Keratinocyte (primary cell): ENCODE measurements at regions not wholly inside any gene's neighbourhood (a gene's known extent, or its start where the extent isn't known, plus 50 kb on each side); places are given as distances from the start of the nearest gene placed in this dataset.

Source experiments
- DNase-seq: peaks from one replicate; pipeline ENCODE4 v3.0.0-alpha.2; 2011; ENCODE audit warnings: low read depth, missing footprints, low spot score
- FAIRE-seq: peaks from 2 replicates; lab custom pipeline; 2011; peaks lifted over from hg19 to GRCh38; lab: Jason Lieb, UNC
- H2AFZ ChIP-seq: 2 replicates; pipeline ENCODE4 v1.6.0; 2012; ENCODE audit warnings: low read length, control low read depth, inconsistent platforms; ENCODE audit not compliant: control insufficient read depth
- H3K27ac ChIP-seq: 2 replicates; pipeline ENCODE4 v1.5.1; 2011; ENCODE audit warnings: low read length; ENCODE audit not compliant: control insufficient read depth, insufficient read depth
- H3K27me3 ChIP-seq: 3 replicates; pipeline ENCODE4 v1.6.0; 2011; ENCODE audit warnings: low read length; ENCODE audit not compliant: control insufficient read depth, insufficient read depth; ENCODE audit errors: extremely low read depth
- H3K36me3 ChIP-seq, 2 experiments: 2 replicates in 1 of 2; 3 replicates in 1 of 2; pipeline ENCODE4 v1.5.1; 2011; ENCODE audit warnings: low read length in 2 of 2, mild to moderate bottlenecking in 1 of 2; ENCODE audit not compliant: control insufficient read depth in 2 of 2, insufficient read depth in 2 of 2; ENCODE audit errors: extremely low read depth in 1 of 2
- H3K4me1 ChIP-seq: 3 replicates; pipeline ENCODE4 v1.5.1; 2011; ENCODE audit warnings: low read length; ENCODE audit not compliant: control insufficient read depth, insufficient read depth; ENCODE audit errors: extremely low read depth
- H3K4me2 ChIP-seq: 3 replicates; pipeline ENCODE4 v1.6.0; 2011; ENCODE audit warnings: low read depth, low read length; ENCODE audit not compliant: control insufficient read depth, insufficient read depth; ENCODE audit errors: extremely low read depth
- H3K4me3 ChIP-seq, 3 experiments: fragments of 200-600 bp in 1 of 3; sonication (generic) in 1 of 3; 2 replicates in 2 of 3; 3 replicates in 1 of 3; pipeline ENCODE4 v1.5.1; 2011 to 2016; ENCODE audit warnings: low read length in 3 of 3, mild to moderate bottlenecking in 3 of 3, control low read depth in 2 of 3, inconsistent platforms in 1 of 3, low read depth in 1 of 3, mixed read lengths in 1 of 3, mixed run types in 1 of 3, moderate library complexity in 1 of 3; ENCODE audit not compliant: control insufficient read depth in 2 of 3, insufficient read depth in 2 of 3; ENCODE audit errors: extremely low read depth in 1 of 3
- H3K79me2 ChIP-seq: 2 replicates; pipeline ENCODE4 v1.6.0; 2012; ENCODE audit warnings: low read length; ENCODE audit not compliant: control insufficient read depth, insufficient read depth
- H3K9ac ChIP-seq: 3 replicates; pipeline ENCODE4 v1.6.0; 2011; ENCODE audit warnings: low read length; ENCODE audit not compliant: control insufficient read depth, insufficient read depth; ENCODE audit errors: extremely low read depth
- H3K9me1 ChIP-seq: 3 replicates; pipeline ENCODE4 v1.6.0; 2011; ENCODE audit warnings: low read length; ENCODE audit not compliant: control insufficient read depth, insufficient read depth; ENCODE audit errors: extremely low read depth
- H3K9me3 ChIP-seq: 2 replicates; pipeline ENCODE4 v1.5.1; 2012; ENCODE audit warnings: low read depth, low read length; ENCODE audit not compliant: control insufficient read depth
- H4K20me1 ChIP-seq: 3 replicates; pipeline ENCODE4 v1.6.0; 2011; ENCODE audit warnings: low read length; ENCODE audit not compliant: control insufficient read depth, insufficient read depth; ENCODE audit errors: extremely low read depth
- CTCF ChIP-seq, 3 experiments: IDR thresholded peaks in 1 of 3; conservative IDR thresholded peaks in 1 of 3; optimal IDR thresholded peaks in 1 of 3; 2 replicates in 2 of 3; 3 replicates in 1 of 3; pipeline versions ENCODE3 to v1.5.1; 2011; ENCODE audit warnings: low read length in 3 of 3, mild to moderate bottlenecking in 3 of 3, moderate library complexity in 2 of 3, control low read depth in 1 of 3, inconsistent platforms in 1 of 3; ENCODE audit not compliant: insufficient read depth in 2 of 3; ENCODE audit errors: extremely low read depth in 1 of 3
- EZH2 ChIP-seq: IDR thresholded peaks from one replicate; pipeline ENCODE4 v1.6.1; 2012; ENCODE audit warnings: inconsistent platforms, mild to moderate bottlenecking, low read length, moderate library complexity
- dilution Hi-C: fragments of 300-500 bp; cut with MboI; formaldehyde crosslinking; loops from one replicate; pipeline ENCODE4 v1.7.0; 2020; ENCODE audit warnings: low sequenced_read_pairs; ENCODE audit not compliant: extremely low pct_ligation_motif_present

- dilution Hi-C loops = no loop called here
- H3K4me1 ChIP-seq = no peaks in the 10 kb centered on the region
- no peak for FAIRE-seq
These were observed 393.3 kb downstream of the METTL4 start for GRCh38 chr18:2178036-2178435.

GRCh38 chr18:2179498-2180183 is 391.7 kb downstream of the METTL4 start:
- dilution Hi-C loops = no loop called here
- FAIRE-seq = no peak
- TF ChIP-seq CTCF (optimal IDR thresholded peaks at IDR 0.05 in 1 of 3, IDR thresholded peaks at IDR 0.05 in 1 of 3, conservative IDR thresholded peaks at IDR 0.05 in 1 of 3; ENCODE audit: extremely low read depth in 1 of 3, insufficient read depth in 2 of 3, low read length in 3 of 3) (no peak), EZH2 (no peak)

More at GRCh38 chr18:2178036-2178435, 393.3 kb downstream of the METTL4 start:
- no peaks in the 10 kb centered on the region for H3K36me3 ChIP-seq
- no peak overlapping the region for H3K27ac ChIP-seq
- H3K79me2 ChIP-seq = no peaks in the 10 kb centered on the region
- TF ChIP-seq EZH2 = no peak
- no peak for TF ChIP-seq CTCF (optimal IDR thresholded peaks at IDR 0.05 in 1 of 3, IDR thresholded peaks at IDR 0.05 in 1 of 3, conservative IDR thresholded peaks at IDR 0.05 in 1 of 3; ENCODE audit: extremely low read depth in 1 of 3, insufficient read depth in 2 of 3, low read length in 3 of 3)
- H2AFZ ChIP-seq = no peak overlapping the region
- DNase-seq = no peak
- H3K9me3 ChIP-seq = no peaks in the 10 kb centered on the region
- no peak overlapping the region for H3K4me2 ChIP-seq
- no peak overlapping the region for H3K4me3 ChIP-seq
- H3K27me3 ChIP-seq = no peaks in the 10 kb centered on the region
- no peaks in the 10 kb centered on the region for H3K9me1 ChIP-seq
- no peaks in the 10 kb centered on the region for H4K20me1 ChIP-seq
- no peak overlapping the region for H3K9ac ChIP-seq

More at GRCh38 chr18:2179498-2180183, 391.7 kb downstream of the METTL4 start:
- Histone ChIP-seq H3K36me3 (no peaks in the 10 kb centered on the region), H4K20me1 (no peaks in the 10 kb centered on the region), H3K9me1 (no peaks in the 10 kb centered on the region), H2AFZ (no peak overlapping the region), H3K9me3 (no peaks in the 10 kb centered on the region), H3K4me1 (no peaks in the 10 kb centered on the region), H3K27me3 (no peaks in the 10 kb centered on the region), H3K4me3 (no peak overlapping the region), H3K4me2 (no peak overlapping the region), H3K27ac (no peak overlapping the region), H3K79me2 (no peaks in the 10 kb centered on the region), H3K9ac (no peak overlapping the region)
- DNase-seq = no peak
